DOHH2 (cell line): ENCODE measurements at regions not wholly inside any gene's neighbourhood (a gene's known extent, or its start where the extent isn't known, plus 50 kb on each side); places are given as distances from the start of the nearest gene placed in this dataset.

Experiments
- H3F3A ChIP-seq: fragments of 200-600 bp; sonication (generic), shearing (Covaris generic); 2 replicates; pipeline ENCODE4 v1.6.0; 2016; ENCODE audit warnings: antibody characterized with exemption, mild to moderate bottlenecking; ENCODE audit not compliant: control insufficient read depth, insufficient read depth
- H3K27ac ChIP-seq: fragments of 200-600 bp; sonication (generic); 2 replicates; pipeline ENCODE4 v1.5.1; 2014; ENCODE audit warnings: low read depth, mild to moderate bottlenecking, low read length, moderate library complexity
- H3K27me3 ChIP-seq: fragments of 200-600 bp; sonication (generic); 2 replicates; pipeline ENCODE4 v1.6.1; 2014; ENCODE audit warnings: mild to moderate bottlenecking, low read length, mixed read lengths; ENCODE audit not compliant: control insufficient read depth
- H3K36me3 ChIP-seq: fragments of 200-600 bp; sonication (generic); 2 replicates; pipeline ENCODE4 v1.6.1; 2014; ENCODE audit warnings: mild to moderate bottlenecking, low read length, moderate library complexity, mixed read lengths; ENCODE audit not compliant: control insufficient read depth
- H3K4me1 ChIP-seq: fragments of 200-600 bp; sonication (generic); 2 replicates; pipeline ENCODE4 v1.6.1; 2014; ENCODE audit warnings: mild to moderate bottlenecking, low read length, mixed read lengths; ENCODE audit not compliant: control insufficient read depth
- H3K4me2 ChIP-seq: fragments of 200-600 bp; sonication (generic); 2 replicates; pipeline ENCODE4 v1.6.0; 2014; ENCODE audit warnings: mild to moderate bottlenecking, low read length, moderate library complexity
- H3K4me3 ChIP-seq: fragments of 200-600 bp; sonication (generic); 2 replicates; pipeline ENCODE4 v1.5.1; 2014; ENCODE audit warnings: mild to moderate bottlenecking, low read length, mixed read lengths
- H3K79me2 ChIP-seq: fragments of 200-600 bp; sonication (generic); 2 replicates; pipeline ENCODE4 v1.6.1; 2014; ENCODE audit warnings: mild to moderate bottlenecking, low read length, mixed read lengths; ENCODE audit not compliant: control insufficient read depth
- H3K9me2 ChIP-seq: fragments of 200-600 bp; sonication (generic); replicated peaks from 2 replicates; pipeline ENCODE4 v1.6.1; 2014; ENCODE audit warnings: mild to moderate bottlenecking, low read length, mixed read lengths; ENCODE audit not compliant: control insufficient read depth
- H3K9me3 ChIP-seq: fragments of 200-600 bp; sonication (generic); 2 replicates; pipeline ENCODE4 v1.6.1; 2014; ENCODE audit warnings: antibody characterized with exemption, low read length, mixed read lengths; ENCODE audit not compliant: control insufficient read depth, insufficient read depth
- H4K20me1 ChIP-seq: fragments of 200-600 bp; sonication (generic); 2 replicates; pipeline ENCODE4 v1.6.0; 2014; ENCODE audit warnings: low read depth, mild to moderate bottlenecking, antibody characterized with exemption, low read length, moderate library complexity; ENCODE audit not compliant: control insufficient read depth, insufficient read depth
- CTCF ChIP-seq: fragments of 200-600 bp; sonication (generic); IDR thresholded peaks from one replicate; pipeline ENCODE4 v1.5.1; 2014; ENCODE audit warnings: antibody characterized with exemption, mild to moderate bottlenecking, low read depth, low read length; ENCODE audit not compliant: poor library complexity, severe bottlenecking
- EZH2phosphoT487 ChIP-seq: fragments of 200-600 bp; sonication (generic); IDR thresholded peaks from 2 replicates; pipeline ENCODE4 v1.6.1; 2017; ENCODE audit warnings: borderline replicate concordance, mild to moderate bottlenecking, antibody characterized with exemption, low read length, moderate library complexity, mixed read lengths

GRCh38 chr5:89450149-89450538, 567.2 kb upstream of the MEF2C start:
- TF ChIP-seq EZH2phosphoT487 (no peak), CTCF (no peak)
- no peak overlapping the region for H3K4me2 ChIP-seq
- H3K27me3 ChIP-seq = no peaks in the 10 kb centered on the region
- H3K9me2 ChIP-seq = no peaks in the 10 kb centered on the region
- H3K9me3 ChIP-seq = no peaks in the 10 kb centered on the region
- H4K20me1 ChIP-seq = no peaks in the 10 kb centered on the region
- no peaks in the 10 kb centered on the region for H3F3A ChIP-seq
- peaks cover 10% of the 10 kb centered on the region for H3K4me1 ChIP-seq
- H3K4me3 ChIP-seq = no peak overlapping the region
- H3K36me3 ChIP-seq = no peaks in the 10 kb centered on the region
- no peaks in the 10 kb centered on the region for H3K79me2 ChIP-seq
- H3K27ac ChIP-seq = no peak overlapping the region

- no peaks in the 10 kb centered on the region for H3K9me3 ChIP-seq
- H3K27ac ChIP-seq = no peak overlapping the region
- H3K4me2 ChIP-seq = no peak overlapping the region
- H3K4me3 ChIP-seq = no peak overlapping the region
- no peaks in the 10 kb centered on the region for H4K20me1 ChIP-seq
- H3K36me3 ChIP-seq = no peaks in the 10 kb centered on the region
- peaks cover 16% of the 10 kb centered on the region for H3K4me1 ChIP-seq
- H3F3A ChIP-seq = no peaks in the 10 kb centered on the region
- H3K27me3 ChIP-seq = no peaks in the 10 kb centered on the region
- no peaks in the 10 kb centered on the region for H3K79me2 ChIP-seq
- TF ChIP-seq CTCF (no peak), EZH2phosphoT487 (no peak)
- no peaks in the 10 kb centered on the region for H3K9me2 ChIP-seq
Measured at GRCh38 chr5:89449392-89450148, 566.6 kb upstream of the MEF2C start.

- H3K4me3 ChIP-seq = no peak overlapping the region
- no peaks in the 10 kb centered on the region for H3K9me2 ChIP-seq
- TF ChIP-seq CTCF = no peak
- no peak for TF ChIP-seq EZH2phosphoT487
- no peaks in the 10 kb centered on the region for H3K36me3 ChIP-seq
- H3K4me1 ChIP-seq = peaks cover 33% of the 10 kb centered on the region
- no peaks in the 10 kb centered on the region for H3F3A ChIP-seq
- no peaks in the 10 kb centered on the region for H3K79me2 ChIP-seq
- H4K20me1 ChIP-seq = no peaks in the 10 kb centered on the region
- no peak overlapping the region for H3K27ac ChIP-seq
- no peaks in the 10 kb centered on the region for H3K27me3 ChIP-seq
- no peak overlapping the region for H3K4me2 ChIP-seq
- no peaks in the 10 kb centered on the region for H3K9me3 ChIP-seq
Measured at GRCh38 chr5:89447027-89447426, 564.0 kb upstream of the MEF2C start.
